NT2/D1 (cell line): ENCODE measurements at regions not wholly inside any gene's neighbourhood (a gene's known extent, or its start where the extent isn't known, plus 50 kb on each side); places are given as distances from the start of the nearest gene placed in this dataset.
"Not testable (repeated sequence)": the region's sequence is repeated elsewhere in the genome, so short reads cannot be mapped to it uniquely, and the experiment has no call there.

Source experiments
- DNase-seq: peaks from one replicate; pipeline ENCODE4 v3.0.0-alpha.2; 2011; ENCODE audit warnings: low read depth, low spot score
- H3K27me3 ChIP-seq: 2 replicates; pipeline ENCODE4 v1.6.0; 2011; ENCODE audit warnings: mild to moderate bottlenecking; ENCODE audit not compliant: insufficient read length, insufficient read depth
- H3K36me3 ChIP-seq: 2 replicates; pipeline ENCODE4 v1.6.1; 2011; ENCODE audit warnings: mild to moderate bottlenecking, low read length, mixed read lengths; ENCODE audit not compliant: insufficient read depth, insufficient read length
- H3K4me1 ChIP-seq: 2 replicates; pipeline ENCODE4 v1.5.1; 2011; ENCODE audit not compliant: insufficient read depth, insufficient read length
- H3K4me3 ChIP-seq: 2 replicates; pipeline ENCODE4 v1.5.1; 2011; ENCODE audit warnings: low read depth; ENCODE audit not compliant: insufficient read length
- H3K9ac ChIP-seq: 2 replicates; pipeline ENCODE4 v1.6.0; 2011; ENCODE audit warnings: low read depth; ENCODE audit not compliant: insufficient read length
- H3K9me3 ChIP-seq: 2 replicates; pipeline ENCODE4 v1.5.1; 2011; ENCODE audit warnings: mild to moderate bottlenecking, low read length; ENCODE audit not compliant: insufficient read depth
- SUZ12 ChIP-seq: IDR thresholded peaks from 2 replicates; pipeline ENCODE4 v1.6.1; 2011; ENCODE audit not compliant: insufficient read length, insufficient read depth; ENCODE audit errors: extremely low read depth
- YY1 ChIP-seq: IDR thresholded peaks from 2 replicates; pipeline ENCODE4 v1.6.1; 2011; ENCODE audit not compliant: insufficient read length, insufficient read depth
- ZNF274 ChIP-seq: IDR thresholded peaks from 2 replicates; pipeline ENCODE4 v1.6.1; 2011; ENCODE audit warnings: mild to moderate bottlenecking, low read depth, low read length

GRCh38 chr6:137978252-137978896 lies 111.3 kb downstream of the TNFAIP3 start:
- H3K9ac ChIP-seq, result no peak overlapping the region
- no peaks in the 10 kb centered on the region for H3K9me3 ChIP-seq
- no peak overlapping the region for H3K4me3 ChIP-seq
- no peaks in the 10 kb centered on the region for H3K27me3 ChIP-seq
- TF ChIP-seq YY1 (no peak), SUZ12 (no peak), ZNF274 (no peak)
- no peaks in the 10 kb centered on the region for H3K4me1 ChIP-seq
- no peak for DNase-seq
- H3K36me3 ChIP-seq, result no peaks in the 10 kb centered on the region

- H3K27me3 ChIP-seq, H3K4me3 ChIP-seq, H3K9ac ChIP-seq, H3K9me3 ChIP-seq, H3K4me1 ChIP-seq, H3K36me3 ChIP-seq, DNase-seq: not testable (repeated sequence)
Observed at GRCh38 chr6:137979263-137979662, 112.2 kb downstream of the TNFAIP3 start.

- no peaks in the 10 kb centered on the region for H3K4me1 ChIP-seq
- no peak for DNase-seq
- TF ChIP-seq ZNF274 (no peak), YY1 (no peak), SUZ12 (no peak)
- no peaks in the 10 kb centered on the region for H3K27me3 ChIP-seq
- no peaks in the 10 kb centered on the region for H3K9me3 ChIP-seq
- H3K4me3 ChIP-seq, result no peak overlapping the region
- H3K9ac ChIP-seq, result no peak overlapping the region
- no peaks in the 10 kb centered on the region for H3K36me3 ChIP-seq
Observed at GRCh38 chr6:137980777-137981176, 113.7 kb downstream of the TNFAIP3 start.

GRCh38 chr6:137981758-137982157 lies 114.7 kb downstream of the TNFAIP3 start:
- TF ChIP-seq YY1, result no peak
- no peak for TF ChIP-seq SUZ12
- TF ChIP-seq ZNF274, result no peak
- no peak overlapping the region for H3K4me3 ChIP-seq
- no peaks in the 10 kb centered on the region for H3K36me3 ChIP-seq
- H3K27me3 ChIP-seq, result no peaks in the 10 kb centered on the region
- no peaks in the 10 kb centered on the region for H3K9me3 ChIP-seq
- DNase-seq, result no peak
- no peak overlapping the region for H3K9ac ChIP-seq
- no peaks in the 10 kb centered on the region for H3K4me1 ChIP-seq

GRCh38 chr6:137982418-137983189 lies 115.5 kb downstream of the TNFAIP3 start:
- H3K4me1 ChIP-seq, result no peaks in the 10 kb centered on the region
- TF ChIP-seq YY1, result no peak
- no peaks in the 10 kb centered on the region for H3K27me3 ChIP-seq
- no peaks in the 10 kb centered on the region for H3K36me3 ChIP-seq
- no peak overlapping the region for H3K9ac ChIP-seq
- H3K9me3 ChIP-seq, result no peaks in the 10 kb centered on the region
- no peak for DNase-seq
- no peak overlapping the region for H3K4me3 ChIP-seq

- DNase-seq, result no peak
- Histone ChIP-seq H3K36me3 (no peaks in the 10 kb centered on the region), H3K27me3 (no peaks in the 10 kb centered on the region), H3K9ac (no peak overlapping the region), H3K9me3 (no peaks in the 10 kb centered on the region), H3K4me3 (no peak overlapping the region), H3K4me1 (no peaks in the 10 kb centered on the region)
- TF ChIP-seq ZNF274 (no peak), SUZ12 (no peak), YY1 (no peak)
Observed at GRCh38 chr6:137983269-137983668, 116.2 kb downstream of the TNFAIP3 start.

- no peaks in the 10 kb centered on the region for H3K9me3 ChIP-seq
Observed at GRCh38 chr6:137989664-137990063, 117.6 kb downstream of the PERP start.

More at GRCh38 chr6:137989664-137990063, 117.6 kb downstream of the PERP start:
- Histone ChIP-seq H3K36me3 (no peaks in the 10 kb centered on the region), H3K4me3 (no peak overlapping the region), H3K9ac (no peak overlapping the region), H3K27me3 (no peaks in the 10 kb centered on the region), H3K4me1 (no peaks in the 10 kb centered on the region)
- DNase-seq, result no peak
- TF ChIP-seq YY1, result no peak
